Erythroblast (primary cell): ENCODE measurements at regions not wholly inside any gene's neighbourhood (a gene's known extent, or its start where the extent isn't known, plus 50 kb on each side); places are given as distances from the start of the nearest gene placed in this dataset.

Experiments used
- GATA1 ChIP-seq: IDR thresholded peaks from 2 replicates; pipeline ENCODE4 v1.6.1; 2011; ENCODE audit warnings: low read depth, mild to moderate bottlenecking, control low read depth, low read length, moderate library complexity
- POLR2A ChIP-seq: IDR thresholded peaks from 2 replicates; pipeline ENCODE4 v1.6.1; 2011; ENCODE audit warnings: mild to moderate bottlenecking, low read length

- TF ChIP-seq POLR2A (no peak), GATA1 (no peak)
These were observed 1193.0 kb upstream of the CITED2 start for GRCh38 chr6:140567466-140567865.
